Neural cell (in vitro differentiated cells): ENCODE measurements at regions not wholly inside any gene's neighbourhood (a gene's known extent, or its start where the extent isn't known, plus 50 kb on each side); places are given as distances from the start of the nearest gene placed in this dataset.

ENCODE experiments used
- EP300 ChIP-seq: fragments of 450-650 bp; conservative IDR thresholded peaks from 2 replicates; pipeline ENCODE4 v1.6.1; 2014; ENCODE audit warnings: antibody characterized with exemption, mild to moderate bottlenecking, moderate library complexity; ENCODE audit not compliant: poor library complexity, severe bottlenecking
- EZH2 ChIP-seq: fragments of 200-600, 300-800 bp; shearing (Covaris generic), sonication (generic); IDR thresholded peaks from 2 replicates; pipeline ENCODE4 v1.6.1; 2014; ENCODE audit warnings: antibody characterized with exemption, low read length, borderline replicate concordance, mild to moderate bottlenecking; ENCODE audit not compliant: insufficient read depth, poor library complexity, severe bottlenecking
- MXI1 ChIP-seq: fragments of 450-650 bp; conservative IDR thresholded peaks from 2 replicates; pipeline ENCODE4 v1.6.1; 2014; ENCODE audit warnings: antibody characterized with exemption, mild to moderate bottlenecking; ENCODE audit not compliant: poor library complexity, severe bottlenecking
- POLR2AphosphoS5 ChIP-seq: IDR thresholded peaks from 2 replicates; pipeline ENCODE4 v1.6.1; 2012
- RAD21 ChIP-seq: fragments of 450-650 bp; conservative IDR thresholded peaks from 2 replicates; pipeline ENCODE4 v1.6.1; 2014; ENCODE audit warnings: antibody characterized with exemption, mild to moderate bottlenecking, moderate library complexity
- TAF1 ChIP-seq: IDR thresholded peaks from 2 replicates; pipeline ENCODE4 v1.6.1; 2012; ENCODE audit warnings: low read depth
- TF ChIP-seq, protein P1 (sequence below): fragments of 450-650 bp; IDR thresholded peaks from 2 replicates; pipeline ENCODE4 v1.5.1; 2014; ENCODE audit warnings: antibody characterized with exemption, mild to moderate bottlenecking, moderate library complexity; ENCODE audit not compliant: poor library complexity, severe bottlenecking
- TF ChIP-seq, protein P2 (sequence below): IDR thresholded peaks from 2 replicates; pipeline ENCODE4 v1.6.1; 2012; ENCODE audit warnings: borderline replicate concordance

GRCh38 chr5:157983906-157984551, 125.1 kb upstream of the CLINT1 start:
- TF ChIP-seq, protein P1, sequence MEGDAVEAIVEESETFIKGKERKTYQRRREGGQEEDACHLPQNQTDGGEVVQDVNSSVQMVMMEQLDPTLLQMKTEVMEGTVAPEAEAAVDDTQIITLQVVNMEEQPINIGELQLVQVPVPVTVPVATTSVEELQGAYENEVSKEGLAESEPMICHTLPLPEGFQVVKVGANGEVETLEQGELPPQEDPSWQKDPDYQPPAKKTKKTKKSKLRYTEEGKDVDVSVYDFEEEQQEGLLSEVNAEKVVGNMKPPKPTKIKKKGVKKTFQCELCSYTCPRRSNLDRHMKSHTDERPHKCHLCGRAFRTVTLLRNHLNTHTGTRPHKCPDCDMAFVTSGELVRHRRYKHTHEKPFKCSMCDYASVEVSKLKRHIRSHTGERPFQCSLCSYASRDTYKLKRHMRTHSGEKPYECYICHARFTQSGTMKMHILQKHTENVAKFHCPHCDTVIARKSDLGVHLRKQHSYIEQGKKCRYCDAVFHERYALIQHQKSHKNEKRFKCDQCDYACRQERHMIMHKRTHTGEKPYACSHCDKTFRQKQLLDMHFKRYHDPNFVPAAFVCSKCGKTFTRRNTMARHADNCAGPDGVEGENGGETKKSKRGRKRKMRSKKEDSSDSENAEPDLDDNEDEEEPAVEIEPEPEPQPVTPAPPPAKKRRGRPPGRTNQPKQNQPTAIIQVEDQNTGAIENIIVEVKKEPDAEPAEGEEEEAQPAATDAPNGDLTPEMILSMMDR, result no peak
- no peak for TF ChIP-seq POLR2AphosphoS5
- TF ChIP-seq EZH2, result no peak
- no peak for TF ChIP-seq RAD21
- no peak for TF ChIP-seq TAF1
- TF ChIP-seq, protein P2, sequence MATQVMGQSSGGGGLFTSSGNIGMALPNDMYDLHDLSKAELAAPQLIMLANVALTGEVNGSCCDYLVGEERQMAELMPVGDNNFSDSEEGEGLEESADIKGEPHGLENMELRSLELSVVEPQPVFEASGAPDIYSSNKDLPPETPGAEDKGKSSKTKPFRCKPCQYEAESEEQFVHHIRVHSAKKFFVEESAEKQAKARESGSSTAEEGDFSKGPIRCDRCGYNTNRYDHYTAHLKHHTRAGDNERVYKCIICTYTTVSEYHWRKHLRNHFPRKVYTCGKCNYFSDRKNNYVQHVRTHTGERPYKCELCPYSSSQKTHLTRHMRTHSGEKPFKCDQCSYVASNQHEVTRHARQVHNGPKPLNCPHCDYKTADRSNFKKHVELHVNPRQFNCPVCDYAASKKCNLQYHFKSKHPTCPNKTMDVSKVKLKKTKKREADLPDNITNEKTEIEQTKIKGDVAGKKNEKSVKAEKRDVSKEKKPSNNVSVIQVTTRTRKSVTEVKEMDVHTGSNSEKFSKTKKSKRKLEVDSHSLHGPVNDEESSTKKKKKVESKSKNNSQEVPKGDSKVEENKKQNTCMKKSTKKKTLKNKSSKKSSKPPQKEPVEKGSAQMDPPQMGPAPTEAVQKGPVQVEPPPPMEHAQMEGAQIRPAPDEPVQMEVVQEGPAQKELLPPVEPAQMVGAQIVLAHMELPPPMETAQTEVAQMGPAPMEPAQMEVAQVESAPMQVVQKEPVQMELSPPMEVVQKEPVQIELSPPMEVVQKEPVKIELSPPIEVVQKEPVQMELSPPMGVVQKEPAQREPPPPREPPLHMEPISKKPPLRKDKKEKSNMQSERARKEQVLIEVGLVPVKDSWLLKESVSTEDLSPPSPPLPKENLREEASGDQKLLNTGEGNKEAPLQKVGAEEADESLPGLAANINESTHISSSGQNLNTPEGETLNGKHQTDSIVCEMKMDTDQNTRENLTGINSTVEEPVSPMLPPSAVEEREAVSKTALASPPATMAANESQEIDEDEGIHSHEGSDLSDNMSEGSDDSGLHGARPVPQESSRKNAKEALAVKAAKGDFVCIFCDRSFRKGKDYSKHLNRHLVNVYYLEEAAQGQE, result no peak
- TF ChIP-seq MXI1, result no peak
- no peak for TF ChIP-seq EP300
